ENCODE measurements at regions not wholly inside any gene's neighbourhood (a gene's known extent, or its start where the extent isn't known, plus 50 kb on each side); places are given as distances from the start of the nearest gene placed in this dataset.
"Not testable (repeated sequence)": the region's sequence is repeated elsewhere in the genome, so short reads cannot be mapped to it uniquely, and the experiment has no call there.

GRCh38 chr18:42360716-42361115, 405.7 kb downstream of the PIK3C3 start:
- H3K4me3 ChIP-seq: no peak overlapping the region
- no peak for ATAC-seq (replicated peaks in 6 of 8)
- in situ Hi-C loops (cut with MboI; ENCODE audit: low pct_unique_long_range_greater_than_20kb in 2 of 9, low sequenced_read_pairs in 9 of 9, unreplicated experiment in 9 of 9): no loop called here
- H3K4me1 ChIP-seq (replicated peaks in 1 of 2): peaks cover 5 to 25% of the 10 kb centered on the region in 2 donors
- no peak overlapping the region for H3K27ac ChIP-seq

- in situ Hi-C loops (cut with MboI; ENCODE audit: low pct_unique_long_range_greater_than_20kb in 2 of 9, low sequenced_read_pairs in 9 of 9, unreplicated experiment in 9 of 9): no loop called here
- H3K4me1 ChIP-seq (replicated peaks in 1 of 2): peaks cover 10 to 31% of the 10 kb centered on the region in 2 donors
- H3K27ac ChIP-seq: no peak overlapping the region
- H3K4me3 ChIP-seq: no peak overlapping the region
- no peak for ATAC-seq (replicated peaks in 6 of 8)
- WGBS, 10 experiments: 0 to 86% (median 26%) methylated on average over 1 to 2 of the region's 2 CpGs
Measured at GRCh38 chr18:42363446-42364441, 408.7 kb downstream of the PIK3C3 start.

- in situ Hi-C loops (cut with MboI; ENCODE audit: low pct_unique_long_range_greater_than_20kb in 2 of 9, low sequenced_read_pairs in 9 of 9, unreplicated experiment in 9 of 9): no loop called here
- peak overlapping the region in 1 of 2 donors; percentile 15 for H3K27ac ChIP-seq
- H3K4me3 ChIP-seq: no peak overlapping the region
- WGBS, 10 experiments: 0 to 91% (median 14%) methylated on average over 1 of the region's 1 CpG; no CpG with 5 or more reads in 3 of the 10 experiments
- no peak for ATAC-seq (replicated peaks in 6 of 8)
- H3K4me1 ChIP-seq (replicated peaks in 1 of 2): peaks cover 10 to 31% of the 10 kb centered on the region in 2 donors
Measured at GRCh38 chr18:42364766-42365165, 409.7 kb downstream of the PIK3C3 start.

GRCh38 chr18:42365591-42365990, 410.6 kb downstream of the PIK3C3 start:
- peak in 5 of 8 experiments; percentile 99 to 100 (median 99) for ATAC-seq (replicated peaks in 6 of 8)
- Histone ChIP-seq H3K27ac (peak overlapping the region in 1 of 2 donors; percentile 14), H3K4me3 (no peak overlapping the region)

GRCh38 chr18:42373584-42373983, 418.6 kb downstream of the PIK3C3 start:
- no peak overlapping the region for H3K4me3 ChIP-seq
- in situ Hi-C loops (cut with MboI; ENCODE audit: low pct_unique_long_range_greater_than_20kb in 2 of 9, low sequenced_read_pairs in 9 of 9, unreplicated experiment in 9 of 9): no loop called here
- no peaks in the 10 kb centered on the region for H3K4me1 ChIP-seq (replicated peaks in 1 of 2)
- no peak for ATAC-seq (replicated peaks in 6 of 8)
- no peak overlapping the region for H3K27ac ChIP-seq
- WGBS, 10 experiments: 67 to 100% (median 100%) methylated on average over 1 of the region's 1 CpG; no CpG with 5 or more reads in 4 of the 10 experiments

More at GRCh38 chr18:42365591-42365990, 410.6 kb downstream of the PIK3C3 start:
- 0 to 25% (median 0%) methylated on average over 1 of the region's 1 CpG; no CpG with 5 or more reads in 1 of the 10 experiments for WGBS, 10 experiments
- peaks cover 10 to 31% of the 10 kb centered on the region in 2 donors for H3K4me1 ChIP-seq (replicated peaks in 1 of 2)
- in situ Hi-C loops (cut with MboI; ENCODE audit: low pct_unique_long_range_greater_than_20kb in 2 of 9, low sequenced_read_pairs in 9 of 9, unreplicated experiment in 9 of 9): no loop called here

GRCh38 chr18:42374961-42375360, 419.9 kb downstream of the PIK3C3 start:
- Histone ChIP-seq H3K4me1 (replicated peaks in 1 of 2) (no peaks in the 10 kb centered on the region), H3K27ac (no peak overlapping the region), H3K4me3 (no peak overlapping the region)
- no peak for ATAC-seq (replicated peaks in 6 of 8)
- in situ Hi-C loops (cut with MboI; ENCODE audit: low pct_unique_long_range_greater_than_20kb in 2 of 9, low sequenced_read_pairs in 9 of 9, unreplicated experiment in 9 of 9): no loop called here

- H3K27ac ChIP-seq; H3K4me1 ChIP-seq (replicated peaks in 1 of 2); H3K4me3 ChIP-seq; in situ Hi-C loops (cut with MboI; ENCODE audit: low pct_unique_long_range_greater_than_20kb in 2 of 9, low sequenced_read_pairs in 9 of 9, unreplicated experiment in 9 of 9): not testable (repeated sequence)
- WGBS, 10 experiments: 0 to 100% (median 65%) methylated on average over 1 of the region's 1 CpG; no CpG with 5 or more reads in 2 of the 10 experiments
- peak in 1 of 8 experiments; percentile 64 for ATAC-seq (replicated peaks in 6 of 8)
Measured at GRCh38 chr18:42378854-42379253, 423.8 kb downstream of the PIK3C3 start.

- H3K4me1 ChIP-seq (replicated peaks in 1 of 2); in situ Hi-C loops (cut with MboI; ENCODE audit: low pct_unique_long_range_greater_than_20kb in 2 of 9, low sequenced_read_pairs in 9 of 9, unreplicated experiment in 9 of 9); ATAC-seq (replicated peaks in 6 of 8); H3K4me3 ChIP-seq; H3K27ac ChIP-seq: not testable (repeated sequence)
- WGBS, 10 experiments: 0 to 100% (median 93%) methylated on average over 1 to 6 of the region's 8 CpGs; no CpG with 5 or more reads in 3 of the 10 experiments
Measured at GRCh38 chr18:42381236-42381635, 426.2 kb downstream of the PIK3C3 start.

- no peak overlapping the region for H3K4me3 ChIP-seq
- peaks cover 19 to 31% of the 10 kb centered on the region in 2 donors for H3K4me1 ChIP-seq (replicated peaks in 1 of 2)
- no peak overlapping the region for H3K27ac ChIP-seq
- in situ Hi-C loops (cut with MboI; ENCODE audit: low pct_unique_long_range_greater_than_20kb in 2 of 9, low sequenced_read_pairs in 9 of 9, unreplicated experiment in 9 of 9): no loop called here
- ATAC-seq (replicated peaks in 6 of 8): peak in 5 of 8 experiments; percentile 27 to 64 (median 52)
- WGBS, 10 experiments: 0 to 86% (median 46%) methylated on average over 1 of the region's 1 CpG; no CpG with 5 or more reads in 4 of the 10 experiments
Measured at GRCh38 chr18:42392416-42392815, 437.4 kb downstream of the PIK3C3 start.

- Histone ChIP-seq H3K27ac (no peak overlapping the region), H3K4me1 (replicated peaks in 1 of 2) (peaks cover 19 to 32% of the 10 kb centered on the region in 2 donors), H3K4me3 (no peak overlapping the region)
- peak in 5 of 8 experiments; percentile 16 to 85 (median 67) for ATAC-seq (replicated peaks in 6 of 8)
- in situ Hi-C loops (cut with MboI; ENCODE audit: low pct_unique_long_range_greater_than_20kb in 2 of 9, low sequenced_read_pairs in 9 of 9, unreplicated experiment in 9 of 9): no loop called here
- WGBS, 10 experiments: 0 to 90% (median 66%) methylated on average over 1 to 3 of the region's 3 CpGs
Measured at GRCh38 chr18:42392926-42393325, 437.9 kb downstream of the PIK3C3 start.

GRCh38 chr18:42394238-42394637, 439.2 kb downstream of the PIK3C3 start:
- no peak overlapping the region for H3K27ac ChIP-seq
- ATAC-seq (replicated peaks in 6 of 8): peak in 4 of 8 experiments; percentile 43 to 71 (median 60)
- H3K4me3 ChIP-seq: no peak overlapping the region
- H3K4me1 ChIP-seq (replicated peaks in 1 of 2): peaks cover 19 to 36% of the 10 kb centered on the region in 2 donors
- in situ Hi-C loops (cut with MboI; ENCODE audit: low pct_unique_long_range_greater_than_20kb in 2 of 9, low sequenced_read_pairs in 9 of 9, unreplicated experiment in 9 of 9): no loop called here

- WGBS, 10 experiments: 0 to 100% (median 92%) methylated on average over 1 to 4 of the region's 4 CpGs; no CpG with 5 or more reads in 1 of the 10 experiments
- Histone ChIP-seq H3K27ac (no peak overlapping the region), H3K4me1 (replicated peaks in 1 of 2) (peaks cover 0 to 12% of the 10 kb centered on the region in 2 donors), H3K4me3 (no peak overlapping the region)
- in situ Hi-C loops (cut with MboI; ENCODE audit: low pct_unique_long_range_greater_than_20kb in 2 of 9, low sequenced_read_pairs in 9 of 9, unreplicated experiment in 9 of 9): no loop called here
- no peak for ATAC-seq (replicated peaks in 6 of 8)
Measured at GRCh38 chr18:42401131-42401673, 446.2 kb downstream of the PIK3C3 start.

- Histone ChIP-seq H3K27ac (no peak overlapping the region), H3K4me1 (replicated peaks in 1 of 2) (peaks cover 0 to 7% of the 10 kb centered on the region in 2 donors), H3K4me3 (no peak overlapping the region)
- WGBS, 10 experiments: 15 to 100% (median 71%) methylated on average over 1 to 2 of the region's 2 CpGs; no CpG with 5 or more reads in 1 of the 10 experiments
- in situ Hi-C loops (cut with MboI; ENCODE audit: low pct_unique_long_range_greater_than_20kb in 2 of 9, low sequenced_read_pairs in 9 of 9, unreplicated experiment in 9 of 9): no loop called here
- no peak for ATAC-seq (replicated peaks in 6 of 8)
Measured at GRCh38 chr18:42404151-42404550, 449.1 kb downstream of the PIK3C3 start.
